ENCODE measurements at regions not wholly inside any gene's neighbourhood (a gene's known extent, or its start where the extent isn't known, plus 50 kb on each side); places are given as distances from the start of the nearest gene placed in this dataset.

- TF ChIP-seq, protein P1, sequence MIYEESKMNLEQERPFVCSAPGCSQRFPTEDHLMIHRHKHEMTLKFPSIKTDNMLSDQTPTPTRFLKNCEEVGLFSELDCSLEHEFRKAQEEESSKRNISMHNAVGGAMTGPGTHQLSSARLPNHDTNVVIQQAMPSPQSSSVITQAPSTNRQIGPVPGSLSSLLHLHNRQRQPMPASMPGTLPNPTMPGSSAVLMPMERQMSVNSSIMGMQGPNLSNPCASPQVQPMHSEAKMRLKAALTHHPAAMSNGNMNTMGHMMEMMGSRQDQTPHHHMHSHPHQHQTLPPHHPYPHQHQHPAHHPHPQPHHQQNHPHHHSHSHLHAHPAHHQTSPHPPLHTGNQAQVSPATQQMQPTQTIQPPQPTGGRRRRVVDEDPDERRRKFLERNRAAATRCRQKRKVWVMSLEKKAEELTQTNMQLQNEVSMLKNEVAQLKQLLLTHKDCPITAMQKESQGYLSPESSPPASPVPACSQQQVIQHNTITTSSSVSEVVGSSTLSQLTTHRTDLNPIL (CRISPR knock-in tag; IDR thresholded peaks at IDR 0.05; ENCODE audit: low read depth): no peak
- TF ChIP-seq TCF4 (CRISPR knock-in tag; IDR thresholded peaks at IDR 0.05; ENCODE audit: borderline replicate concordance) (no peak), ZNF70 (CRISPR knock-in tag; IDR thresholded peaks at IDR 0.05) (no peak), POU6F1 (CRISPR knock-in tag; IDR thresholded peaks at IDR 0.05; ENCODE audit: borderline replicate concordance, low read depth) (no peak), RARB (CRISPR knock-in tag; IDR thresholded peaks at IDR 0.05) (no peak), ZNF8 (CRISPR knock-in tag; IDR thresholded peaks at IDR 0.05) (no peak), ZFP30 (CRISPR knock-in tag; IDR thresholded peaks at IDR 0.05) (no peak), TOX (CRISPR knock-in tag; IDR thresholded peaks at IDR 0.05; ENCODE audit: borderline replicate concordance) (no peak), ZNF565 (CRISPR knock-in tag; conservative IDR thresholded peaks at IDR 0.05; ENCODE audit: low read depth) (no peak), CSRNP3 (CRISPR knock-in tag; IDR thresholded peaks at IDR 0.05) (no peak), ZFP3 (CRISPR knock-in tag; IDR thresholded peaks at IDR 0.05) (no peak), SNAI2 (CRISPR knock-in tag; IDR thresholded peaks at IDR 0.05) (no peak)
- TF ChIP-seq, protein P2, sequence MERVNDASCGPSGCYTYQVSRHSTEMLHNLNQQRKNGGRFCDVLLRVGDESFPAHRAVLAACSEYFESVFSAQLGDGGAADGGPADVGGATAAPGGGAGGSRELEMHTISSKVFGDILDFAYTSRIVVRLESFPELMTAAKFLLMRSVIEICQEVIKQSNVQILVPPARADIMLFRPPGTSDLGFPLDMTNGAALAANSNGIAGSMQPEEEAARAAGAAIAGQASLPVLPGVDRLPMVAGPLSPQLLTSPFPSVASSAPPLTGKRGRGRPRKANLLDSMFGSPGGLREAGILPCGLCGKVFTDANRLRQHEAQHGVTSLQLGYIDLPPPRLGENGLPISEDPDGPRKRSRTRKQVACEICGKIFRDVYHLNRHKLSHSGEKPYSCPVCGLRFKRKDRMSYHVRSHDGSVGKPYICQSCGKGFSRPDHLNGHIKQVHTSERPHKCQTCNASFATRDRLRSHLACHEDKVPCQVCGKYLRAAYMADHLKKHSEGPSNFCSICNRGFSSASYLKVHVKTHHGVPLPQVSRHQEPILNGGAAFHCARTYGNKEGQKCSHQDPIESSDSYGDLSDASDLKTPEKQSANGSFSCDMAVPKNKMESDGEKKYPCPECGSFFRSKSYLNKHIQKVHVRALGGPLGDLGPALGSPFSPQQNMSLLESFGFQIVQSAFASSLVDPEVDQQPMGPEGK (CRISPR knock-in tag; IDR thresholded peaks at IDR 0.05; ENCODE audit: borderline replicate concordance): no peak
These were observed 56.7 kb upstream of the DSC1 start for GRCh38 chr18:31219395-31219794.

All from SK-N-SH treated with all-trans-retinoic acid at 6 μM for 48 hours (cell line).